ENCODE measurements at regions not wholly inside any gene's neighbourhood (a gene's known extent, or its start where the extent isn't known, plus 50 kb on each side); places are given as distances from the start of the nearest gene placed in this dataset.

DNA sequence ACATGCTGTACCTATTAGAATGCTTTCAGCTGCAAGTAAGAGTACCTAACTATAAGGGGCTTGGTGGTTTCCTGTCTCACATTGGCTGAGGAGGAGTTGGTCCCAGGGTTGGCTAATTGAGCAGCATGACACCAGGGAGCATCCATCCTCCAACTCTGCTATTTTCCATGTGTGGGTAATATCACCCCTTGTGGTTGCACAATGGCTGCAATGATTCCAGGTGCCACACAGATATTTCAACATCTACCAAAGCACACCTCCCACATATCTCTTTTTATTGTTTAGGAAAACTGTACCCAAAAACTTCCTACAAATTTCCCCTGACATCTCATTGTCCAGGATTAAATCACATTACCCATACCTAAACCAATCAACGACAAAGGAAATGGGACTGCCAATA, 118.0 kb upstream of the EEA1 start:
- TF ChIP-seq, protein P1, sequence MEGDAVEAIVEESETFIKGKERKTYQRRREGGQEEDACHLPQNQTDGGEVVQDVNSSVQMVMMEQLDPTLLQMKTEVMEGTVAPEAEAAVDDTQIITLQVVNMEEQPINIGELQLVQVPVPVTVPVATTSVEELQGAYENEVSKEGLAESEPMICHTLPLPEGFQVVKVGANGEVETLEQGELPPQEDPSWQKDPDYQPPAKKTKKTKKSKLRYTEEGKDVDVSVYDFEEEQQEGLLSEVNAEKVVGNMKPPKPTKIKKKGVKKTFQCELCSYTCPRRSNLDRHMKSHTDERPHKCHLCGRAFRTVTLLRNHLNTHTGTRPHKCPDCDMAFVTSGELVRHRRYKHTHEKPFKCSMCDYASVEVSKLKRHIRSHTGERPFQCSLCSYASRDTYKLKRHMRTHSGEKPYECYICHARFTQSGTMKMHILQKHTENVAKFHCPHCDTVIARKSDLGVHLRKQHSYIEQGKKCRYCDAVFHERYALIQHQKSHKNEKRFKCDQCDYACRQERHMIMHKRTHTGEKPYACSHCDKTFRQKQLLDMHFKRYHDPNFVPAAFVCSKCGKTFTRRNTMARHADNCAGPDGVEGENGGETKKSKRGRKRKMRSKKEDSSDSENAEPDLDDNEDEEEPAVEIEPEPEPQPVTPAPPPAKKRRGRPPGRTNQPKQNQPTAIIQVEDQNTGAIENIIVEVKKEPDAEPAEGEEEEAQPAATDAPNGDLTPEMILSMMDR (IDR thresholded peaks at IDR 0.05; ENCODE audit: insufficient read depth in 1 of 2, low read depth in 1 of 2, low read length in 1 of 2, severe bottlenecking in 1 of 2, unreplicated experiment in 1 of 2) = no peak
- intact Hi-C loops (cut with micrococcal nuclease; ENCODE audit: unreplicated experiment) = no loop called here
- Mint-ChIP-seq H3K9me3 (ENCODE audit: unreplicated experiment) (peaks cover 16% of the 10 kb centered on the region), H3K4me3 (ENCODE audit: unreplicated experiment) (no peak overlapping the region), H3K36me3 (ENCODE audit: insufficient read depth, unreplicated experiment) (peaks cover 46% of the 10 kb centered on the region), H3K4me1 (ENCODE audit: low read depth, unreplicated experiment) (peaks cover 60% of the 10 kb centered on the region), H3K27me3 (ENCODE audit: insufficient read depth, unreplicated experiment) (no peaks in the 10 kb centered on the region), H3K27ac (ENCODE audit: unreplicated experiment) (no peak overlapping the region)
- ChIA-PET POLR2A (no interaction called here), CTCF (no interaction called here)
- Histone ChIP-seq H3K4me1 (peaks cover 65% of the 10 kb centered on the region), H3K9me3 (no peaks in the 10 kb centered on the region), H3K27me3 (replicated peaks; ENCODE audit: control insufficient read depth, insufficient read depth, low read length) (no peaks in the 10 kb centered on the region), H3K4me3 (ENCODE audit: low read depth, low read length) (no peak overlapping the region), H3K36me3 (ENCODE audit: control insufficient read depth, insufficient read depth, low read length) (no peaks in the 10 kb centered on the region)
- DNase-seq = no peak
- no TSS peak for BruUV-seq (replicated peaks)

DNA sequence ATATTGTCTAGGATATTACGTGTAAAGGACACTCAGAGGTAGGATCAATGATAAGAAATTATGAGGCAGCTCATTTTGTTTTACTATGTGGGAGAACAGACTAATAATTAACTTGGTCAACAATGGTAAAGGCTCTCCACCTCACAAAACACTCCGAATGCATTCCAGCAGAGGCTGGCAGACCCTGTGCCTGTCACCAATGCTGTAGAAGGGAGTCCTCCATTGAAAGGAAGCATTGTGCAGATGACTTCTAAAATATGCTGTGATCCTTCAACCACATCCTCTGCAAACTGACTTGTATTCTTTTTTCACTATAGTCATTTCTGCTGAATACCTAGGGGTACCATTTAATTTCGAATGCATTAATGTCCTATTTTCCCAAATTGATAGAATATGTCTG, 119.6 kb upstream of the EEA1 start:
- DNase-seq = peak; percentile 44 to 73
- H3K27me3 Mint-ChIP-seq (ENCODE audit: insufficient read depth, unreplicated experiment) = no peaks in the 10 kb centered on the region
- H3K36me3 Mint-ChIP-seq (ENCODE audit: insufficient read depth, unreplicated experiment) = peaks cover 35% of the 10 kb centered on the region
- Histone ChIP-seq H3K4me1 (peaks cover 54% of the 10 kb centered on the region), H3K9me3 (no peaks in the 10 kb centered on the region), H3K4me3 (ENCODE audit: low read depth, low read length) (no peak overlapping the region), H3K27me3 (replicated peaks; ENCODE audit: control insufficient read depth, insufficient read depth, low read length) (no peaks in the 10 kb centered on the region), H3K36me3 (ENCODE audit: control insufficient read depth, insufficient read depth, low read length) (no peaks in the 10 kb centered on the region)
- TF ChIP-seq, protein P1 (IDR thresholded peaks at IDR 0.05; ENCODE audit: insufficient read depth in 1 of 2, low read depth in 1 of 2, low read length in 1 of 2, severe bottlenecking in 1 of 2, unreplicated experiment in 1 of 2) = no peak
- peak overlapping the region; percentile 87 for H3K27ac Mint-ChIP-seq (ENCODE audit: unreplicated experiment)
- ChIA-PET CTCF (interaction anchor here (0.5 to 0.7 kb wide), 3 partner anchors 28 to 88 kb away, joined by 3 to 4 read pairs (median 3); no protein-coding TSS in a partner anchor), POLR2A (interaction anchor here (0.6 to 1.0 kb wide), 2 partner anchors 9 to 74 kb away, joined by 3 to 7 read pairs; no protein-coding TSS in a partner anchor)
- intact Hi-C loops (cut with micrococcal nuclease; ENCODE audit: unreplicated experiment) = no loop called here
- H3K4me3 Mint-ChIP-seq (ENCODE audit: unreplicated experiment) = peak overlapping the region; percentile 10
- peaks cover 16% of the 10 kb centered on the region for H3K9me3 Mint-ChIP-seq (ENCODE audit: unreplicated experiment)
- peaks cover 54% of the 10 kb centered on the region for H3K4me1 Mint-ChIP-seq (ENCODE audit: low read depth, unreplicated experiment)
- no TSS peak for BruUV-seq (replicated peaks)

DNA sequence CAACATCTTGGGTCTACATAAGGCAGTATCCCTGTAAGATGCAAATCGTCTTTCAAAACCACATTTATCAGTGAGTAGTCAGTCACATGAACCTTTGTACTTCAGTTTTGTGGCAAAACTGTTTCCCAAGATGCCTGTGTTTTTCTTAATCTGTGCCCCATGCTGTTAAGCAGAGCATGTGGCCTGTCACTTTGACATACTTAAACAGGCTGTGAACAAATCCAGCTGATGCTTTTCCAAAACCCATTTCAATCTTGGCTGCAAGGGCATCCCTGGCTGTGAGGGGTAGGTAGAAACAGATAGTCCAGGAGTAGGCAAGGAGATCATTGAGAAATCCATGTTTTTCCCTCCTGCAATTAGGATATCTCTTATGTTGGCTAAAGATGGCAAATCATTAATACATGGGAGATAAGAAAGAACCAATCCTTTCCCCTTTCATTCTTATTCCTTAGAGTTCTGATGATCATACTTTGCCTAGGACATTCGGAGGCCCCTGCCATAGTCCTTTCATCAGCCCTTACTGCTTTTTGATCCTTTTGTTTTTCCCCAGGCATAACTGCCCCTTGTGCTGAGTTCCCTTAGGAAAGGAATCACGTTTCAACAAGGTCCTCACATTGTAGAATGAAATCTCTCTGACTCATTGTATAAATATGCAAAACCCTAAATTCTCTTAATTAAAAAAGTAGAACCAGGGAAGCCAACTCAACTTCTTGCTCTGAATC, 121.1 kb upstream of the EEA1 start:
- intact Hi-C loops (cut with micrococcal nuclease; ENCODE audit: unreplicated experiment) = no loop called here
- Mint-ChIP-seq H3K27me3 (ENCODE audit: insufficient read depth, unreplicated experiment) (no peaks in the 10 kb centered on the region), H3K4me1 (ENCODE audit: low read depth, unreplicated experiment) (peaks cover 51% of the 10 kb centered on the region), H3K9me3 (ENCODE audit: unreplicated experiment) (peaks cover 16% of the 10 kb centered on the region), H3K27ac (ENCODE audit: unreplicated experiment) (peak overlapping the region; percentile 87), H3K36me3 (ENCODE audit: insufficient read depth, unreplicated experiment) (peaks cover 27% of the 10 kb centered on the region), H3K4me3 (ENCODE audit: unreplicated experiment) (no peak overlapping the region)
- Histone ChIP-seq H3K36me3 (ENCODE audit: control insufficient read depth, insufficient read depth, low read length) (no peaks in the 10 kb centered on the region), H3K27me3 (replicated peaks; ENCODE audit: control insufficient read depth, insufficient read depth, low read length) (no peaks in the 10 kb centered on the region), H3K4me3 (ENCODE audit: low read depth, low read length) (no peak overlapping the region), H3K9me3 (no peaks in the 10 kb centered on the region; the same call in 1 of the 2 replicates), H3K4me1 (peaks cover 49% of the 10 kb centered on the region)
- CTCF ChIA-PET = no interaction called here
- no TSS peak for BruUV-seq (replicated peaks)
- TF ChIP-seq, protein P1 (IDR thresholded peaks at IDR 0.05; ENCODE audit: insufficient read depth in 1 of 2, low read depth in 1 of 2, low read length in 1 of 2, severe bottlenecking in 1 of 2, unreplicated experiment in 1 of 2) = no peak
- POLR2A ChIA-PET = no interaction called here
- DNase-seq = no peak

All from Caco-2 (cell line).